Activated CD8-positive, alpha-beta T cell treated with anti-CD3 and anti-CD28 coated beads, Interleukin-2, amount 10 ng/mL, durations not matched to agents 7 days and 5 days (primary cell): ENCODE measurements at regions not wholly inside any gene's neighbourhood (a gene's known extent, or its start where the extent isn't known, plus 50 kb on each side); places are given as distances from the start of the nearest gene placed in this dataset.
"Not testable (repeated sequence)": the region's sequence is repeated elsewhere in the genome, so short reads cannot be mapped to it uniquely, and the experiment has no call there.

ENCODE experiments used
- ATAC-seq: fragments of 150-1000 bp; cut with Tn5 transposase; one replicate; pipeline ENCODE4 v1.10.0; 2021; ENCODE audit warnings: moderate library complexity
- CTCF ChIA-PET: fragments of 350-600 bp; sonication (Branson Sonifier 250); formaldehyde crosslinking; loops from one replicate; lab custom pipeline; 2021; ENCODE audit warnings: antibody characterized with exemption; lab: Charles Lee
- POLR2A ChIA-PET: fragments of 350-600 bp; sonication (Branson Sonifier 250); formaldehyde crosslinking; loops from one replicate; lab custom pipeline; 2021; ENCODE audit warnings: antibody characterized with exemption; lab: Charles Lee
- DNase-seq: peaks from one replicate; pipeline ENCODE4 v3.0.0-alpha.2; 2020
- H3K27ac Mint-ChIP-seq: one replicate; pipeline ENCODE4 v1.8.0; 2021; ENCODE audit warnings: mild to moderate bottlenecking, mixed read lengths
- H3K27me3 Mint-ChIP-seq: one replicate; pipeline ENCODE4 v1.8.0; 2021; ENCODE audit warnings: low read depth, mixed read lengths
- H3K36me3 Mint-ChIP-seq: one replicate; pipeline ENCODE4 v1.8.0; 2021; ENCODE audit warnings: low read depth, mixed read lengths
- H3K4me1 Mint-ChIP-seq: one replicate; pipeline ENCODE4 v1.8.0; 2021; ENCODE audit warnings: low read depth, mixed read lengths
- H3K4me3 Mint-ChIP-seq: one replicate; pipeline ENCODE4 v1.8.0; 2021; ENCODE audit warnings: mild to moderate bottlenecking, mixed read lengths
- H3K9me3 Mint-ChIP-seq: one replicate; pipeline ENCODE4 v1.8.0; 2022; ENCODE audit warnings: mixed read lengths; ENCODE audit not compliant: insufficient read depth

DNA sequence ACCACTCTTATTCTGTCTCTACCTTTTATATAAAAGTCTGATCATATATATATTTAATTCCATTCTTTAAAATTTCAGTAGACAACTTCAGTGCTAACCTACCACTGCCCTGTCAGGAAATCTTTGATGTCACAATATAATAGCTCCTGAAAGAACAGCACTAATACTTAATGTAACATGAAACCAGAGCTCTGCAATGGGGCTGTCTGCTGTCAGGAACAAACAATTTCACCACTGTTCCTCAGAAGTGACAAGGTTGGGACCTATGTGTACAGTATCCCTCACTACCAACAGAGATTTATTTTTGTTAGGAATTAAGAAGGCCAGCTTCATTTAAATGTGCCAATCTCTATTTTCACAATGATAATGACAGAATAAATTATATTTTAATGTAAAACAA lies 165.5 kb upstream of the C11orf58 start:
- DNase-seq: no peak
- H3K4me3 Mint-ChIP-seq: no peak overlapping the region
- H3K36me3 Mint-ChIP-seq: no peaks in the 10 kb centered on the region
- POLR2A ChIA-PET: no interaction called here
- CTCF ChIA-PET: no interaction called here
- H3K27ac Mint-ChIP-seq: no peak overlapping the region
- no peaks in the 10 kb centered on the region for H3K27me3 Mint-ChIP-seq
- ATAC-seq: no peak
- no peaks in the 10 kb centered on the region for H3K4me1 Mint-ChIP-seq
- no peaks in the 10 kb centered on the region for H3K9me3 Mint-ChIP-seq

DNA sequence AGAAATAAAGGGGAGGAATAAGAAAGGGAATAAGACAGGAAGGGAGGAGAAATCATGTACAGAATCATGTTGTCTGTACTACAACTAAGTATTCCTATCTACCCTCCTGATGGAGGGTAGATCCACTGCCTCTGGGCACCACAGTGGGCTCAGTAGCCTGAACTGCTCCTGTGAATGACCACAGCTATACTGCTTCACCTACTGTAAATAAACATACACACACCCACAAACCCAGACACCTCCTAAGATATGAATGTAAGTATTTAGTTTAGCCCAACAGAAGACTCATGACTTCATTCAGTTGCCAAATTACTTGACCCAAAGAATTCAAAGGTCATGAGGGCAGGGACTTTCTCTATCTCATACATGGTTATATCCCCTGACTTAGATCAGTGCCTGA lies 177.3 kb upstream of the C11orf58 start:
- ATAC-seq (no peak), DNase-seq (no peak)
- H3K4me1 Mint-ChIP-seq: no peaks in the 10 kb centered on the region
- no peak overlapping the region for H3K27ac Mint-ChIP-seq
- H3K27me3 Mint-ChIP-seq: no peaks in the 10 kb centered on the region
- H3K36me3 Mint-ChIP-seq: no peaks in the 10 kb centered on the region
- CTCF ChIA-PET: no interaction called here
- no peak overlapping the region for H3K4me3 Mint-ChIP-seq
- H3K9me3 Mint-ChIP-seq: peaks cover 4% of the 10 kb centered on the region
- POLR2A ChIA-PET: no interaction called here

DNA sequence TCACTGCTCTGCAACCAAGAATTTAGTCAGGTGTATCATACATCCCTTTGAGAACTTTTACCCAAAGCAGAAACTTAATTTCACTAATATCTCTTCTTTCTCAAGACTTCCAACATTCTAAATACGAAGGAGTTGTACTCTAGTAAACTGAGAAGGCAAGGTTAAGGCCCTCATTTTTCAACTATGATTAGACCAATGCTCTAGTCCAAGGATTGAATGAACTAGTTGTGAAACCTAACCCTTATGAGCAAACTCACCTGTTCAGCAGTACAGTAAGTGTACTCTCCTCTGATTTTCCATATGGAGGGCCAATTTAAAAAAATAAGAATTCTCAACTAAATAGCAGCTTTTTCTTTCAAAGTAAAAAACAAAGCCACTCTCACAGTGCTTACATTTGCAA lies 180.0 kb upstream of the C11orf58 start:
- Mint-ChIP-seq H3K27me3 (no peaks in the 10 kb centered on the region), H3K4me3 (no peak overlapping the region), H3K9me3 (peaks cover 4% of the 10 kb centered on the region), H3K36me3 (no peaks in the 10 kb centered on the region), H3K27ac (no peak overlapping the region), H3K4me1 (no peaks in the 10 kb centered on the region)
- CTCF ChIA-PET: interaction anchor here (0.7 kb wide), 1 partner anchor 55 kb away, joined by 3 read pairs; no protein-coding TSS in a partner anchor
- POLR2A ChIA-PET: no interaction called here
- ATAC-seq: no peak
- no peak for DNase-seq

DNA sequence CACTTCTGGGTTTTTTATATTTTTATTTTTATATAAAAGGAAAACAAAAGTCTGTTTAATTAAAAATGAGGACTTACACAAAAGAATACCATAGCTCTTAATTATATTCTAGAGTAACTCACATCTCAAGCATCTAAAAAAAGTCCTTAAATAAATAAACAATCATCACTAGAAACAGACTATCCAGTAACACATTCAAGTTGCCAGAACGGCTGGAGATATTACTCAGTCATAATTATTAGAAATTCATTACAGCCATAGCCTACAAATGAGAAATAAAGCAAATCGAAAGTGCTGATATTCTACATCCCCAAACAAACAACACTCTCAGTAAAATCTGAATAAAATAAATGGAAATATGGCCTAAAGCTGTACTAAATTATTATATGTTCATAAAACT lies 182.5 kb upstream of the C11orf58 start:
- no peaks in the 10 kb centered on the region for H3K9me3 Mint-ChIP-seq
- H3K4me1 Mint-ChIP-seq: no peaks in the 10 kb centered on the region
- no peak overlapping the region for H3K4me3 Mint-ChIP-seq
- no peak overlapping the region for H3K27ac Mint-ChIP-seq
- no peak for ATAC-seq
- POLR2A ChIA-PET: no interaction called here
- DNase-seq: no peak
- no peaks in the 10 kb centered on the region for H3K36me3 Mint-ChIP-seq
- H3K27me3 Mint-ChIP-seq: no peaks in the 10 kb centered on the region
- CTCF ChIA-PET: no interaction called here

DNA sequence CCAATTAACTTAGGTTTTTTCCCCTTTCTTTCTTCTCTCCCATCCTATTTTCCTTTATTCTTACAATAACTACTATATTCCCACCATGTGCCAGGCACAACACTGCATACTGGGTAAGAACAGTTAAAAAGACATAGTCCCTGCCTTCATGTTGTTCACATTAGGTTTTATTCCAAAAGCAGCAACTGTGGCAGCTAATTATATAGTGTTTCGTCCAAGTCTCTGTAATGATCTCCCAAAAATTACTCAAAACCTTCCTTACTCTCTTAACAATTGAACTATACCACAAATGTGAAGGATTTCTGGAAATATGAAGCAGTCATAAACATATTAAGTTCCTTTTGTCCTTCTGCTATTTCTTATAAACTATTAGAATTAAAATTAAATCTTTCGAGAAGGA lies 184.1 kb upstream of the C11orf58 start:
- Mint-ChIP-seq H3K36me3 (no peaks in the 10 kb centered on the region), H3K9me3 (no peaks in the 10 kb centered on the region), H3K4me3 (no peak overlapping the region), H3K4me1 (no peaks in the 10 kb centered on the region), H3K27me3 (no peaks in the 10 kb centered on the region), H3K27ac (no peak overlapping the region)
- no peak for ATAC-seq
- DNase-seq: no peak
- ChIA-PET POLR2A (no interaction called here), CTCF (no interaction called here)

DNA sequence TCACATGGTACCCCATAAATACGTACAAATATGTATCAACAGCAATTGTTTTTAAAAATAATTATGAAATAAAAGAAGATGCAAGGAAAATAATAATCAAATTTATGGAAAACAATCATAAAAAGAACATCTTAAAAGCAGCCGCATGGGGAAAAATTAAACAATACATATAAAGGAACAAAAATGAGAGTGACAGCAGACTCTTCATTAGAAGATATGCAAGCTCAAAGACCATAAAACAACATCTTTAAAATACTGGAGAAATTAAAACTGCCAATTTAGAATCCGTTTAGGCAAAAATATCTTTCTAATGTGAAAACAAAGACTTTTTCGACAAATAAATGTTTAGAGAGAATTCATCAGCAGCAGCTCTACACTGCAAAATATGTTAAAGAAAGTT lies 190.6 kb upstream of the C11orf58 start:
- ATAC-seq: no peak
- H3K4me3 Mint-ChIP-seq: no peak overlapping the region

DNA sequence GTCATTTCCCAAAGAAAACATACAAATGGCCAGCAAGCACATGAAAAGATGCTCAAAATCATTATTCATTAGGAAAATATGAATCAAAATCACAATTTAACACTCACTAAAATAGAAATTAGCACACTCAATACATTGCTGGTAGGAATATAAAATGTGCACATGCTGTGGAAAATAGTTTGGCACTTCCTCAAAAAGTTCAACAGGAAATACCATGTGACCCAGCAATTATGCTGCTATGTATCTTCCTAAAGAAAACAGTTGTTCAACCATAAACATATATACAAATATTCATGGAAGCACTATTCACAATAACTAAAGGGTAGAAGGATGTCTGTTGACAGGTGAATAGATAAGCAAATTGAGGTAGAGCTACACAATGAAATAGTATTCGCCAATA lies 187.3 kb upstream of the SOX6 start:
- DNase-seq (no peak), ATAC-seq (no peak)
- H3K27ac Mint-ChIP-seq: no peak overlapping the region
- POLR2A ChIA-PET: no interaction called here
- H3K4me1 Mint-ChIP-seq: no peaks in the 10 kb centered on the region
- H3K4me3 Mint-ChIP-seq: no peak overlapping the region
- H3K9me3 Mint-ChIP-seq: peaks cover 4% of the 10 kb centered on the region
- CTCF ChIA-PET: no interaction called here
- H3K36me3 Mint-ChIP-seq: no peaks in the 10 kb centered on the region
- H3K27me3 Mint-ChIP-seq: no peaks in the 10 kb centered on the region

More for the DNA sequence above, 190.6 kb upstream of the C11orf58 start:
- H3K4me1 Mint-ChIP-seq: no peaks in the 10 kb centered on the region
- no peak for DNase-seq
- peaks cover 4% of the 10 kb centered on the region for H3K9me3 Mint-ChIP-seq
- POLR2A ChIA-PET: no interaction called here
- no peaks in the 10 kb centered on the region for H3K36me3 Mint-ChIP-seq
- no peak overlapping the region for H3K27ac Mint-ChIP-seq
- CTCF ChIA-PET: no interaction called here
- no peaks in the 10 kb centered on the region for H3K27me3 Mint-ChIP-seq

DNA sequence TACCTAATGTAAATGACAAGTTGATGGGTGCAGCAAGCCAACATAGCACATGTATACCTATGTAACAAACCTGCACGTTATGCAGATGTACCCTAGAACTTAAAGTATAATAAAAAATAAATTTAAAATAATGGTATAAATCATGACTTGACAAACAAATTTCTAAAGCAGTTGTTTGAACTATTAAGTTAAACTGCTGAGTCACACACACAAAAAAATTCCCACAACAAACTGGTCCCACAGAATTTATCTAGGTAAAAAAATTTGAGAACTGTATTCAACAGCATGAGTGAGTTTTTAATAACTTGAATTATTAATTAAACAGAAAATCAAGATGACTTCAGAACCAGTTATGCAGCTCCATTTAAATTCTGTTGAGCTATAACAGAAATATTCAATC lies 186.0 kb upstream of the SOX6 start:
- ChIA-PET CTCF (no interaction called here), POLR2A (no interaction called here)
- Mint-ChIP-seq H3K9me3 (peaks cover 4% of the 10 kb centered on the region), H3K36me3 (no peaks in the 10 kb centered on the region), H3K4me3 (no peak overlapping the region), H3K4me1 (no peaks in the 10 kb centered on the region), H3K27me3 (no peaks in the 10 kb centered on the region), H3K27ac (no peak overlapping the region)
- DNase-seq (no peak), ATAC-seq (no peak)

DNA sequence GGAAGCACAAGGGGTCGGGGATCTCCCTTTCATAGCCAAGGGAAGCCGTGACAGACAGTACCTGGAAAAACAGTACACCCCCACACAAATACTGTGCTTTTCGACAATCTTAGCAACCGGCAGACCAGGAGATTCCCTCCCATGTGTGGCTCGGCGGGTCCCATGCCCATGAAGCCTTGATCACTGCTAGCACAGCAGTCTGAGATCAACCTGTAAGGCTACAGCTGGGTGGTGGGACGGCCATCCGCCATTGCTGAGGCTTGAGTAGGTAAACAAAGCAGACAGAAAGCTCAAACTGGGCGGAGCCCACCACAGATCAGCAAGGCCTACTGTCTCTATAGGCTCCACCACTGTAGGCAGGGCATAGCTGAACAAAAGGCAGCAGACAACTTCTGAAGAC lies 180.2 kb upstream of the SOX6 start:
- CTCF ChIA-PET: no interaction called here
- Mint-ChIP-seq H3K9me3 (no peaks in the 10 kb centered on the region), H3K27ac (no peak overlapping the region), H3K4me3 (no peak overlapping the region), H3K4me1 (no peaks in the 10 kb centered on the region), H3K36me3 (no peaks in the 10 kb centered on the region), H3K27me3 (no peaks in the 10 kb centered on the region)
- DNase-seq (no peak), ATAC-seq (no peak)
- POLR2A ChIA-PET: no interaction called here

DNA sequence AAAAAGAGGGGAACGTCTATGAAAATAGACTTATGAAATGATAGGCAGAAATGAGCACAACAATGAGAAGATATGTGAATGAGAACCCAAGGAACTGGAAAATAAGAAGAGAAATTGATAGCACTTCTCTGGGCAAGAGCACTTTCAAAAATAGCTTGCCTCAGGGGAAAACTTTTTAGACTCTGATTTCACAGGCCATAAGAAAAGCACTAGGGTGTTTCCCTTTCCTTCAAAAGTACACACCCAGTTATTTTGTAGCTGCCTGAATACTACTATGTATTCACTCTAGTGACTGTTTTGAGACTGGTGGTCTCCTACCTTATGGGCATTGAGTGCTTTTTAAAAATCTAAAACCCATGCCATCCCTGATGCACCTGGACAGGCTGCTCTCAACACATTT lies 172.3 kb upstream of the SOX6 start:
- no peak for DNase-seq
- ChIA-PET CTCF (no interaction called here), POLR2A (no interaction called here)
- H3K4me1 Mint-ChIP-seq: no peaks in the 10 kb centered on the region
- H3K9me3 Mint-ChIP-seq: peaks cover 4% of the 10 kb centered on the region
- H3K27me3 Mint-ChIP-seq: no peaks in the 10 kb centered on the region
- no peak overlapping the region for H3K4me3 Mint-ChIP-seq
- H3K36me3 Mint-ChIP-seq: no peaks in the 10 kb centered on the region
- H3K27ac Mint-ChIP-seq: no peak overlapping the region
- no peak for ATAC-seq

DNA sequence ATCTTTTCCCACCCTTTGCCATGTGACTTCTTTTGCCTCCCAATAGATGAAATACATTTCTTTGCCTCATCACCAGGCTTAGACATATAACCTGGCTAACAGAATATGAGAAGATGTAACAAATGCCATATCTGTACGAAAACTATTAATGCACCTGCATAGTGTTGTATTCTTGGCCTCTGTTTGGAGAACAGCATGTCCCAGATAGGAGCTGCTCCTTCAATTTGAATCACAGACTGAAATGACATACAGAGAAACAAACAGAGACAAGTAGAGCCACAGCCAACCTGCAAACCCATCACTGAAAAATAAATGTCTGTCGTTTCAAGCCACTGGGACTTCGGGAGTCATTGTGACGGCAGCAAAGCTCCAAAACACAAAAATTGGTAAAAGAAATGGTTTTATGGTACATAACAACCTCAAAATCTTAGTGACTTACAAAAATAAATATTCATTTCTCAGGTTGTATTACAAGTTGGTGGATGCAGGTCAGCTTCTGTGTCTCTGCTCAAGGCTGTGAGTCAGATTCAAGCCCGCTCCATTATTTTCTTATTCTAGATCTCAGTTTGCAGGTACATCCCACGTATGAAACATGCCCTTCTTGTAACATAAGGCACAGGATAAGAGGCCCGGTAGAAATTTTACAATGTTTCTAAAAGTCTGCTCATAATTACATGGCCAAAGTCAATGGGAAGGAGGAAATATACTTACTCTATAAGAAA lies 171.3 kb upstream of the SOX6 start:
- POLR2A ChIA-PET: interaction anchor here (0.7 kb wide), 1 partner anchor 1001 kb away, joined by 3 read pairs; no protein-coding TSS in a partner anchor
- Mint-ChIP-seq H3K27ac (no peak overlapping the region), H3K36me3 (no peaks in the 10 kb centered on the region), H3K4me1 (no peaks in the 10 kb centered on the region), H3K27me3 (no peaks in the 10 kb centered on the region), H3K9me3 (peaks cover 4% of the 10 kb centered on the region), H3K4me3 (no peak overlapping the region)
- no peak for DNase-seq
- no peak for ATAC-seq
- CTCF ChIA-PET: no interaction called here

DNA sequence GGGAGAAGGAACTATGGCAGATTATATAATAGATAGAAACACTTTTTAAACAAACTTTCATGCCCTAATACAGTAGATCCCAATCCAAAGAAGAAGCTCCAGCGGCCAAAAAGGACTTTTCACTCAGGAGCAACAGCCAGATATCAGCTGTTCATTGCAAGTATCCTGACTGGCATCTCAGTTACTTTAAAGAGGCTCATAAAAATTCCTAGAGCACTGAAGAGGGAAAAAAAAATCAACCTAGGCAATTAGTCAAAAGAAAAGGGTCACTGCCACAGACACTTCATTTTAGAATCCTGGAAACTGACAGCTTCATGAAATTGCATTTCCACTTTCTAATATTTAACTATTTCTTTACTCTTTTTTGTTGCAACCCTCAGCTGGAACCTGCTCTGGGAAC lies 170.6 kb upstream of the SOX6 start:
- ATAC-seq: no peak
- H3K9me3 Mint-ChIP-seq: peaks cover 4% of the 10 kb centered on the region
- no peaks in the 10 kb centered on the region for H3K4me1 Mint-ChIP-seq

DNA sequence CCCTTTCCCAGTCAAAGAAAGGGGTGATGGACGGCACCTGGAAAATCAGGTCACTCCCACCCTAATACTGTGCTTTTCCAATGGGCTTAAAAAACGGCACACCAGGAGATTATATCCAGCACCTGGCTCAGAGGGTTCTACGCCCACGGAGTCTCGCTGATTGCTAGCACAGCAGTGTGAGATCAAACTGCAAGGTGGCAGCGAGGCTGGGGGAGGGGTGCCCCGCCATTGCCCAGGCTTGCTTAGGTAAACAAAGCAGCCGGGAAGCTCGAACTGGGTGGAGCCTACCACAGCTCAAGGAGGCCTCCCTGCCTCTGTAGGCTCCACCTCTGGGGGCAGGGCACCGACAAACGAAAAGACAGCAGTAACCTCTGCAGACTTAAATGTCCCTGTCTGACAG lies 164.4 kb upstream of the SOX6 start:
- H3K36me3 Mint-ChIP-seq, DNase-seq, CTCF ChIA-PET, ATAC-seq, H3K27me3 Mint-ChIP-seq, H3K27ac Mint-ChIP-seq, H3K9me3 Mint-ChIP-seq, H3K4me1 Mint-ChIP-seq, POLR2A ChIA-PET, H3K4me3 Mint-ChIP-seq: not testable (repeated sequence)

More for the DNA sequence above, 170.6 kb upstream of the SOX6 start:
- no peak overlapping the region for H3K27ac Mint-ChIP-seq
- no peaks in the 10 kb centered on the region for H3K27me3 Mint-ChIP-seq
- H3K4me3 Mint-ChIP-seq: no peak overlapping the region
- H3K36me3 Mint-ChIP-seq: no peaks in the 10 kb centered on the region
- ChIA-PET POLR2A (interaction anchor here (0.7 kb wide), 1 partner anchor 1000 kb away, joined by 3 read pairs; no protein-coding TSS in a partner anchor), CTCF (no interaction called here)
- DNase-seq: no peak
